Brain microvascular endothelial cell (primary cell): ENCODE measurements at regions not wholly inside any gene's neighbourhood (a gene's known extent, or its start where the extent isn't known, plus 50 kb on each side); places are given as distances from the start of the nearest gene placed in this dataset.
"Not testable (repeated sequence)": the region's sequence is repeated elsewhere in the genome, so short reads cannot be mapped to it uniquely, and the experiment has no call there.

ENCODE experiments used
- DNase-seq: peaks from one replicate; pipeline ENCODE4 v3.0.0-alpha.2; 2020
- H3K27ac ChIP-seq: fragments of 250-450 bp; sonication (Bioruptor Pico); 2 replicates; pipeline ENCODE4 v1.5.1; 2020; ENCODE audit warnings: mild to moderate bottlenecking, moderate library complexity
- H3K27me3 ChIP-seq: fragments of 250-450 bp; sonication (Bioruptor Pico); replicated peaks from 2 replicates; pipeline ENCODE4 v1.5.1; 2020; ENCODE audit warnings: mild to moderate bottlenecking
- H3K36me3 ChIP-seq: fragments of 250-450 bp; sonication (Bioruptor Pico); replicated peaks from 2 replicates; pipeline ENCODE4 v1.5.1; 2020; ENCODE audit warnings: mild to moderate bottlenecking
- H3K4me3 ChIP-seq: 2 replicates; pipeline ENCODE4 v1.5.1; 2011; ENCODE audit warnings: low read depth, mild to moderate bottlenecking, control low read depth, low read length, moderate library complexity
- in situ Hi-C: cut with HindIII; loops from 2 replicates; pipeline ENCODE4 v1.10.0; 2017; ENCODE audit warnings: low sequenced_read_pairs, low pct_ligation_motif_present
- TF ChIP-seq, protein P1 (sequence below): IDR thresholded peaks from 2 replicates; pipeline ENCODE4 v1.5.1; 2011; ENCODE audit warnings: low read depth, mild to moderate bottlenecking, moderate library complexity, low read length, control low read depth, inconsistent platforms; ENCODE audit errors: missing control alignments

DNA sequence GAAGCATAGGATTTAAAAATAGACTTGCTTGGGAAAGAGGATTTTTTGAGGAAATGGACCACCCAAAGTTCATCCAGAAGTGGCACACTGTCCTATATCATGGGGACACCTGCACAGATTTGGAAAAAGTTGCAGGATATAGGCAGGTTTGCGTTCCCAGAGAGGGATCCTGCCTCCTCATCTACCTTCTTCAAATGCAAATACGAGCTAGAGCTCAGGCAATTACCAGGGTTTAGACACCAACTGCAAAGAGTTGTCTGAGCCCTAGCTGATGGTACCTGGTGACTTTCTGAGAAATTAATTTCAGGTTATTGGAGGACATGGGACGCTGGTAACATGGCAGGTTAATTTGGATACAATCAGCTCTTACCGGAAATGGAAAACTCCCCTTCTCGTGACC is 423.7 kb upstream of the MTPN start:
- Histone ChIP-seq H3K4me3 (no peak overlapping the region), H3K27me3 (no peaks in the 10 kb centered on the region), H3K27ac (no peak overlapping the region), H3K36me3 (no peaks in the 10 kb centered on the region)
- TF ChIP-seq, protein P1, sequence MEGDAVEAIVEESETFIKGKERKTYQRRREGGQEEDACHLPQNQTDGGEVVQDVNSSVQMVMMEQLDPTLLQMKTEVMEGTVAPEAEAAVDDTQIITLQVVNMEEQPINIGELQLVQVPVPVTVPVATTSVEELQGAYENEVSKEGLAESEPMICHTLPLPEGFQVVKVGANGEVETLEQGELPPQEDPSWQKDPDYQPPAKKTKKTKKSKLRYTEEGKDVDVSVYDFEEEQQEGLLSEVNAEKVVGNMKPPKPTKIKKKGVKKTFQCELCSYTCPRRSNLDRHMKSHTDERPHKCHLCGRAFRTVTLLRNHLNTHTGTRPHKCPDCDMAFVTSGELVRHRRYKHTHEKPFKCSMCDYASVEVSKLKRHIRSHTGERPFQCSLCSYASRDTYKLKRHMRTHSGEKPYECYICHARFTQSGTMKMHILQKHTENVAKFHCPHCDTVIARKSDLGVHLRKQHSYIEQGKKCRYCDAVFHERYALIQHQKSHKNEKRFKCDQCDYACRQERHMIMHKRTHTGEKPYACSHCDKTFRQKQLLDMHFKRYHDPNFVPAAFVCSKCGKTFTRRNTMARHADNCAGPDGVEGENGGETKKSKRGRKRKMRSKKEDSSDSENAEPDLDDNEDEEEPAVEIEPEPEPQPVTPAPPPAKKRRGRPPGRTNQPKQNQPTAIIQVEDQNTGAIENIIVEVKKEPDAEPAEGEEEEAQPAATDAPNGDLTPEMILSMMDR: no peak
- DNase-seq: no peak
- in situ Hi-C loops: no loop called here

DNA sequence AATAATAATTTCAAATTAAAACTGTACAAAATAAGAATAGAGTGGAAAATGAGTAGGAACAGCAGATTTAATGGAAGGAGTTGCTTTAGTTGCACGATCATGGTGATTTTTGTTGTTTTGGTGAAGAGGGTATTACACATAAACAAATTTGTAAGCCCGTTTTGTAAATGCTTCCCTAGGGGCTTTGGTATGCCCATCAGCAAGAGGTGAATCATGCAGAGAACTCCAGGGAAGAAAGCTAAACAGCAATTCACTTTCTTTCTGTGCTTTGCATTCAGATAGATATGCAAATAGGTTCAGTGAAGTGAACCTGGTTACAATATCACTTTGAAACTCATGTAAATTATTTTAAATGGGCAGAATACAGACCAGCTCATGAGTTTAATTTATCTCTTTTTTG is 422.2 kb upstream of the MTPN start:
- no peak overlapping the region for H3K4me3 ChIP-seq
- H3K27me3 ChIP-seq: no peaks in the 10 kb centered on the region
- in situ Hi-C loops: no loop called here
- TF ChIP-seq, protein P1: no peak
- DNase-seq: no peak
- H3K36me3 ChIP-seq: no peaks in the 10 kb centered on the region
- H3K27ac ChIP-seq: no peak overlapping the region

DNA sequence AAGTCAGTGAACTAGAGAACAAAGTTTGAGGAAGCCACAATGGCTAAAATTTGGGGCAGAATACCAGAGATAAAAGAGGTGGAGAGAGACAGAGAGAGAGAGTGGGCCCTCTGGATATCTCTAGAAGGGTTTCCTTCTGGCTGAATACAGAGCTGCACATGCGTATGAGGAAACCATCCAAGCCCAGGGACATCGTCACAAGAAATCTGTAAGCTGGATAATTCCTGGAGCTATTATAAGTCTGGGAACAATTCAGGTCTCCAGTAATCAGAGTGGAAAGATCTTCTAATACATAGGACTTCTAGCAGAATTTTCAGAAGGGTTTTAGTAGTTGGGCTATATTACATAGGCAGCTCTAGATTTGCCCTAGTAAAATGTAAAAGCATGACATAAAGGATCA is 415.7 kb upstream of the MTPN start:
- H3K27me3 ChIP-seq: no peaks in the 10 kb centered on the region
- no peak overlapping the region for H3K4me3 ChIP-seq
- no peak overlapping the region for H3K27ac ChIP-seq
- no peak for DNase-seq
- no peaks in the 10 kb centered on the region for H3K36me3 ChIP-seq
- TF ChIP-seq, protein P1: no peak
- in situ Hi-C loops: no loop called here

DNA sequence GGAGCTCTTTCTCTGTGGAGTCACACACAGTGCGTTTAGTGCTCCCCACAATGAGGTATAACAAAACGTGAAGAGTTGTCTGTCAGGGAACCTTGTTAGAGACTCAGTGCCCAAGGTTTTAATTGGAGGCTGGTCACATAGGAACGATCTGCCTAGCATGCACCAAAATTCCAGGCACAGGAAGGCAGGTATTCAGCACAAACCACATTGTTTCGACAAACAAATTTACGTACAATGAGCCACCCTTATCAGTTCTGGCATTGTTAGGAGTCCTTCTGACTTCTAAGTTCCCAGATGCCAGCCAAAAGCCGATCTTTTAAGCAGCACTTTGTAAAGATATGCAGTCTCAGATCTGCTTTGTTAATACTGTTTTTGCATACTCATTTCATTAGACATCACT is 414.2 kb upstream of the MTPN start:
- no peak overlapping the region for H3K27ac ChIP-seq
- no peaks in the 10 kb centered on the region for H3K36me3 ChIP-seq
- no peak overlapping the region for H3K4me3 ChIP-seq
- DNase-seq: no peak
- TF ChIP-seq, protein P1: no peak
- in situ Hi-C loops: no loop called here
- no peaks in the 10 kb centered on the region for H3K27me3 ChIP-seq

DNA sequence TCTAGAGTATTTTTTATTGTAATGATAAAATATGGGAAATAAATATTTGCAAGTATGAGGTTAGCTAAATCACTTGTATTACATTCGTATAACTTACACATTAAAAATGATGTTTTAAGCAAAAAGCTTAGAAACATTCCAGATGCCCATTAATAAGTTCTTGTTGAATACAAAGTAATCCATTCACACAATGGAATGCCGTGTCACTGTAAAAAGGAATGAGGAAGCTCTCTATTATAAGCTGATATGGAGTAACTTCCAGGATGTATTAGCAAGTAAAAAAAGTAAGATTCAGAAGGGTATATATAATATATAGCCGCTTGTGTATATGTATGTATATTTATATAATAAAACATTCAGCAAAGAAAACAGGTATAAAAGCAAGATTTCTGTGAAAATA is 412.8 kb upstream of the MTPN start:
- no peak overlapping the region for H3K4me3 ChIP-seq
- TF ChIP-seq, protein P1: no peak
- no peaks in the 10 kb centered on the region for H3K36me3 ChIP-seq
- H3K27ac ChIP-seq: no peak overlapping the region
- DNase-seq: no peak
- in situ Hi-C loops: no loop called here
- H3K27me3 ChIP-seq: no peaks in the 10 kb centered on the region

DNA sequence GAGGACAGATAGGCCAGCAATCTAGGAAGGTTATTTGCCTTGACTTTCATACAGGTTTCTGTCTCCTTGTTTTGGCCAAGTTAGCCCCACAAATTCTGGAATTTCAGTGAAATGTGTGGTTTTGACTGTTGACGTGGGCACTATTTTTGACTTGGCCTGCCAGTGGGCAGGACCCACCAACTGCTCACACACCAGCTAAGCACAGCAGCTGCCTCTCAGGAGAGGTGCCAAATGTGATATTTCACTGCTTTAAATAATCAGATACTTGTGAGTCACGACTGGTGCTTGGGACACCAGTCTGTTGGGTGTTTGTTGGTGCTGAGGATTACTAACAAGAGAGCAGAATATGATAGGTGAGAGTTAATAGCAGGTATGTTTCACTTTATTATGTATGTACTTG is 409.7 kb upstream of the MTPN start:
- Histone ChIP-seq H3K27me3 (no peaks in the 10 kb centered on the region), H3K36me3 (no peaks in the 10 kb centered on the region), H3K27ac (no peak overlapping the region), H3K4me3 (no peak overlapping the region)
- TF ChIP-seq, protein P1: no peak
- in situ Hi-C loops: no loop called here
- no peak for DNase-seq

DNA sequence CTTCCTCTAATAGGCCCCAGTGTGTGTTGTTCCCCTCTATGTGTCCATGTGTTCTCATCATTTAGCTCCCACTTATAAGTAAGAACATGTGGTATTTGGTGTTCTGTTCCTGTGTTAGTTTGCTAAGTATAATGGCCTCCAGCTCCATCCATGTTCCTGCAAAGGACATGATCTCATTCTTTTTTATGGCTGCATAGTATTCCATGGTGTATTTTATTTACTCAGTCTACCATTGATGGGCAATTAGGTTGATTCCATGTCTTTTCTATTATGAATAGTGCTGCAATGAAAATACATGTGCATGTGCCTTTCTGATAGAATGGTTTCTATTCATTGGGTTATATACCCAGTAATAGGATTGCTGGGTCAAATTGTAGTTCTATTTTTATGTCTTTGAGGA is 394.2 kb upstream of the MTPN start:
- in situ Hi-C loops, H3K27ac ChIP-seq, H3K27me3 ChIP-seq, H3K4me3 ChIP-seq, DNase-seq, H3K36me3 ChIP-seq: not testable (repeated sequence)
